Smooth muscle cell (in vitro differentiated cells): ENCODE measurements at regions not wholly inside any gene's neighbourhood (a gene's known extent, or its start where the extent isn't known, plus 50 kb on each side); places are given as distances from the start of the nearest gene placed in this dataset.

Source experiments
- DNase-seq: peaks from one replicate; lab custom pipeline; 2025; ENCODE audit not compliant: unreplicated experiment; lab: John Stamatoyannopoulos, UW
- H2AFZ ChIP-seq: fragments of 200-600 bp; sonication (generic); 2 replicates; pipeline ENCODE4 v1.6.0; 2016; ENCODE audit warnings: antibody characterized with exemption, low read depth, mild to moderate bottlenecking
- H3F3A ChIP-seq: fragments of 200-600 bp; sonication (generic); 2 replicates; pipeline ENCODE4 v1.6.0; 2017; ENCODE audit warnings: antibody characterized with exemption, low read depth
- H3K27ac ChIP-seq: fragments of 200-600 bp; sonication (generic); 2 replicates; pipeline ENCODE4 v1.5.1; 2016; ENCODE audit warnings: low read depth, mild to moderate bottlenecking
- H3K27me3 ChIP-seq: fragments of 200-600 bp; sonication (generic); 2 replicates; pipeline ENCODE4 v1.6.1; 2016; ENCODE audit warnings: low read depth, mild to moderate bottlenecking
- H3K36me3 ChIP-seq: fragments of 200-600 bp; sonication (generic); 2 replicates; pipeline ENCODE4 v1.5.1; 2016; ENCODE audit warnings: low read depth
- H3K4me1 ChIP-seq: fragments of 200-600 bp; sonication (generic); 2 replicates; pipeline ENCODE4 v1.5.1; 2016; ENCODE audit warnings: low read depth
- H3K4me2 ChIP-seq: fragments of 200-600 bp; sonication (generic); 2 replicates; pipeline ENCODE4 v1.6.0; 2016; ENCODE audit warnings: mild to moderate bottlenecking
- H3K4me3 ChIP-seq: fragments of 200-600 bp; sonication (generic); 2 replicates; pipeline ENCODE4 v1.5.1; 2016; ENCODE audit warnings: mild to moderate bottlenecking
- H3K79me2 ChIP-seq: fragments of 200-600 bp; sonication (generic); 2 replicates; pipeline ENCODE4 v1.6.0; 2016; ENCODE audit warnings: low read depth, mild to moderate bottlenecking
- H3K9ac ChIP-seq: fragments of 200-600 bp; sonication (generic); 2 replicates; pipeline ENCODE4 v1.6.0; 2016; ENCODE audit warnings: low read depth
- H3K9me3 ChIP-seq: fragments of 200-600 bp; sonication (generic); replicated peaks from 2 replicates; pipeline ENCODE4 v1.5.1; 2016; ENCODE audit warnings: low read depth
- H4K20me1 ChIP-seq: fragments of 200-600 bp; sonication (generic); 2 replicates; pipeline ENCODE4 v1.6.0; 2016; ENCODE audit warnings: low read depth
- CTCF ChIP-seq: fragments of 200-600 bp; sonication (generic); IDR thresholded peaks from 2 replicates; pipeline ENCODE4 v1.5.1; 2017; ENCODE audit warnings: borderline replicate concordance, mild to moderate bottlenecking, antibody characterized with exemption; ENCODE audit not compliant: insufficient read depth, poor library complexity, severe bottlenecking
- WGBS: methylation state at CpG from one replicate; pipeline ENCODE4 v1.1.7; 2016; ENCODE audit warnings: low lambda C conversion rate; 5-methylcytosine and 5-hydroxymethylcytosine counted together

GRCh38 chr1:147379889-147380288 lies 137.4 kb downstream of the CHD1L start:
- Histone ChIP-seq H3K27ac (no peak overlapping the region), H3K9ac (no peak overlapping the region), H3K9me3 (no peaks in the 10 kb centered on the region), H3F3A (no peaks in the 10 kb centered on the region), H3K79me2 (no peaks in the 10 kb centered on the region), H3K36me3 (no peaks in the 10 kb centered on the region), H2AFZ (no peak overlapping the region), H3K4me1 (no peaks in the 10 kb centered on the region), H3K4me2 (no peak overlapping the region), H4K20me1 (no peaks in the 10 kb centered on the region), H3K27me3 (no peaks in the 10 kb centered on the region), H3K4me3 (no peak overlapping the region)
- WGBS = 99% methylated on average over 3 of the region's 3 CpGs
- no peak for TF ChIP-seq CTCF
- no peak for DNase-seq

- no peak for TF ChIP-seq CTCF
- Histone ChIP-seq H3F3A (no peaks in the 10 kb centered on the region), H3K4me1 (no peaks in the 10 kb centered on the region), H3K4me3 (no peak overlapping the region), H3K36me3 (no peaks in the 10 kb centered on the region), H4K20me1 (no peaks in the 10 kb centered on the region), H3K4me2 (no peak overlapping the region), H3K27ac (no peak overlapping the region), H3K27me3 (no peaks in the 10 kb centered on the region), H3K9ac (no peak overlapping the region), H2AFZ (no peak overlapping the region), H3K9me3 (no peaks in the 10 kb centered on the region), H3K79me2 (no peaks in the 10 kb centered on the region)
- 66% methylated on average over 2 of the region's 2 CpGs for WGBS
- DNase-seq = no peak
Observed at GRCh38 chr1:147384804-147385203, 142.3 kb downstream of the CHD1L start.

GRCh38 chr1:147388969-147389368 lies 146.5 kb downstream of the CHD1L start:
- no peak overlapping the region for H3K4me2 ChIP-seq
- H3K4me1 ChIP-seq = no peaks in the 10 kb centered on the region
- TF ChIP-seq CTCF = no peak
- no peak overlapping the region for H3K9ac ChIP-seq
- H3K4me3 ChIP-seq = no peak overlapping the region
- H3K27ac ChIP-seq = no peak overlapping the region
- no peaks in the 10 kb centered on the region for H3K27me3 ChIP-seq
- no peaks in the 10 kb centered on the region for H3K9me3 ChIP-seq
- peak overlapping the region; percentile 76 for H2AFZ ChIP-seq
- no peaks in the 10 kb centered on the region for H3F3A ChIP-seq
- H3K36me3 ChIP-seq = no peaks in the 10 kb centered on the region
- H4K20me1 ChIP-seq = no peaks in the 10 kb centered on the region
- 91% methylated on average over 4 of the region's 4 CpGs for WGBS
- no peaks in the 10 kb centered on the region for H3K79me2 ChIP-seq
- DNase-seq = no peak

GRCh38 chr1:147389532-147390184 lies 147.2 kb downstream of the CHD1L start:
- H2AFZ ChIP-seq = no peak overlapping the region
- no peak overlapping the region for H3K4me2 ChIP-seq
- no peaks in the 10 kb centered on the region for H3F3A ChIP-seq
- H3K27me3 ChIP-seq = no peaks in the 10 kb centered on the region
- H3K9ac ChIP-seq = no peak overlapping the region
- H4K20me1 ChIP-seq = no peaks in the 10 kb centered on the region
- H3K79me2 ChIP-seq = no peaks in the 10 kb centered on the region
- no peaks in the 10 kb centered on the region for H3K4me1 ChIP-seq
- 75% methylated on average over 8 of the region's 8 CpGs for WGBS
- DNase-seq = no peak
- H3K9me3 ChIP-seq = no peaks in the 10 kb centered on the region
- H3K27ac ChIP-seq = no peak overlapping the region
- no peaks in the 10 kb centered on the region for H3K36me3 ChIP-seq
- no peak overlapping the region for H3K4me3 ChIP-seq
- TF ChIP-seq CTCF = peak; percentile 63
